H1 (cell line): ENCODE measurements at regions not wholly inside any gene's neighbourhood (a gene's known extent, or its start where the extent isn't known, plus 50 kb on each side); places are given as distances from the start of the nearest gene placed in this dataset.

ENCODE experiments used
- CTCF ChIA-PET: fragments of 300-600 bp; sonication (Branson Sonifier 250); formaldehyde crosslinking; loops from one replicate; lab custom pipeline; 2021; ENCODE audit not compliant: partially characterized antibody; lab: Charles Lee
- POLR2A ChIA-PET: fragments of 300-600 bp; sonication (Branson Sonifier 250); formaldehyde crosslinking; loops from one replicate; lab custom pipeline; 2021; ENCODE audit warnings: inconsistent platforms; ENCODE audit not compliant: partially characterized antibody; lab: Charles Lee
- DNase-seq, 2 experiments: peaks; one replicate each; pipeline versions ENCODE4 v3.0.0 to v3.0.0-alpha.2; 2010 to 2022; ENCODE audit warnings: low spot score in 2 of 2, low read depth in 1 of 2, mixed read lengths in 1 of 2
- FAIRE-seq: peaks from 2 replicates; lab custom pipeline; 2011; peaks lifted over from hg19 to GRCh38; lab: Jason Lieb, UNC
- H2AFZ ChIP-seq: 2 replicates; pipeline ENCODE4 v1.8.1; 2012; ENCODE audit warnings: low read length, inconsistent platforms
- H2AK5ac ChIP-seq: 2 replicates; pipeline ENCODE4 v1.6.1; 2013; ENCODE audit warnings: low read depth, low read length
- H2BK120ac ChIP-seq: replicated peaks from 2 replicates; pipeline ENCODE3; 2013; ENCODE audit warnings: low read depth, low read length, inconsistent platforms
- H2BK12ac ChIP-seq: 2 replicates; pipeline ENCODE4 v1.6.1; 2013; ENCODE audit warnings: low read depth, low read length
- H2BK15ac ChIP-seq: 2 replicates; pipeline ENCODE4 v1.6.1; 2013; ENCODE audit warnings: low read length
- H2BK20ac ChIP-seq: 2 replicates; pipeline ENCODE4 v1.6.1; 2013; ENCODE audit warnings: low read length
- H2BK5ac ChIP-seq: 2 replicates; pipeline ENCODE4 v1.6.1; 2013; ENCODE audit warnings: low read depth, low read length
- H3K14ac ChIP-seq: 2 replicates; pipeline ENCODE4 v1.6.1; 2013; ENCODE audit warnings: inconsistent platforms; ENCODE audit not compliant: insufficient read length
- H3K18ac ChIP-seq: 2 replicates; pipeline ENCODE4 v1.6.1; 2013; ENCODE audit warnings: low read length; ENCODE audit errors: extremely low read depth
- H3K23ac ChIP-seq: 2 replicates; pipeline ENCODE4 v1.6.1; 2013; ENCODE audit warnings: inconsistent platforms; ENCODE audit not compliant: insufficient read length
- H3K23me2 ChIP-seq: 2 replicates; pipeline ENCODE4 v1.6.1; 2013; ENCODE audit warnings: low read depth, low read length
- H3K27ac ChIP-seq: 2 replicates; pipeline ENCODE4 v1.6.1; 2011; ENCODE audit warnings: low read depth, low read length, inconsistent platforms
- H3K27me3 ChIP-seq, 4 experiments: replicated peaks in 1 of 4; 1 replicate in 1 of 4; 2 replicates in 3 of 4; pipeline versions ENCODE4 v1.6.1 to v1.8.1; 2011 to 2013; ENCODE audit warnings: low read length in 3 of 4, mild to moderate bottlenecking in 3 of 4, inconsistent platforms in 2 of 4, mixed read lengths in 2 of 4, moderate library complexity in 1 of 4; ENCODE audit not compliant: control insufficient read depth in 3 of 4, insufficient read depth in 3 of 4; ENCODE audit errors: extremely low read depth in 1 of 4
- H3K36me3 ChIP-seq, 4 experiments: 2 replicates each; pipeline versions ENCODE4 v1.6.1 to v1.8.1; 2011 to 2013; ENCODE audit warnings: mild to moderate bottlenecking in 4 of 4, low read length in 3 of 4, moderate library complexity in 2 of 4, control low read depth in 1 of 4, inconsistent platforms in 1 of 4; ENCODE audit not compliant: insufficient read depth in 4 of 4, control insufficient read depth in 2 of 4
- H3K4ac ChIP-seq: replicated peaks from 2 replicates; pipeline ENCODE3; 2013; ENCODE audit warnings: low read length, low read depth, mixed read lengths, inconsistent platforms; ENCODE audit not compliant: insufficient read length
- H3K4me1 ChIP-seq, 4 experiments: replicated peaks in 1 of 4; 1 replicate in 1 of 4; 2 replicates in 3 of 4; pipeline versions ENCODE4 v1.6.1 to v1.8.1; 2011 to 2013; ENCODE audit warnings: low read length in 3 of 4, inconsistent platforms in 2 of 4, mixed read lengths in 1 of 4; ENCODE audit not compliant: insufficient read depth in 4 of 4, control insufficient read depth in 3 of 4
- H3K4me2 ChIP-seq, 2 experiments: 2 replicates each; pipeline versions ENCODE4 v1.6.1 to v1.8.1; 2011 to 2013; ENCODE audit warnings: low read depth in 2 of 2, low read length in 2 of 2, control low read depth in 1 of 2, inconsistent platforms in 1 of 2, mild to moderate bottlenecking in 1 of 2; ENCODE audit not compliant: insufficient read depth in 1 of 2
- H3K4me3 ChIP-seq, 4 experiments: fragments of 200-600, 300-600 bp in 1 of 4; sonication (generic), shearing (Covaris generic), sonication (Bioruptor Twin) in 1 of 4; 2 replicates each; pipeline versions ENCODE4 v1.5.1 to v1.8.1; 2011 to 2016; ENCODE audit warnings: low read length in 4 of 4, low read depth in 3 of 4, control low read depth in 2 of 4, inconsistent platforms in 2 of 4, mild to moderate bottlenecking in 2 of 4, mixed read lengths in 1 of 4, moderate library complexity in 1 of 4; ENCODE audit not compliant: insufficient read depth in 2 of 4; ENCODE audit errors: extremely low read depth in 1 of 4
- H3K56ac ChIP-seq: replicated peaks from 2 replicates; pipeline ENCODE3; 2013; ENCODE audit warnings: low read depth, mild to moderate bottlenecking, mixed read lengths, low read length, inconsistent platforms; ENCODE audit not compliant: insufficient read length
- H3K79me1 ChIP-seq: 2 replicates; pipeline ENCODE4 v1.6.1; 2013; ENCODE audit warnings: low read depth, low read length, control low read depth
- H3K79me2 ChIP-seq, 2 experiments: 2 replicates each; pipeline versions ENCODE4 v1.6.1 to v1.8.1; 2012 to 2013; ENCODE audit warnings: low read length in 2 of 2, mild to moderate bottlenecking in 2 of 2, inconsistent platforms in 1 of 2; ENCODE audit not compliant: insufficient read depth in 2 of 2, control insufficient read depth in 1 of 2
- H3K9ac ChIP-seq, 4 experiments: replicated peaks in 1 of 4; 1 replicate in 1 of 4; 2 replicates in 3 of 4; pipeline versions ENCODE4 v1.6.1 to v1.8.1; 2011 to 2013; ENCODE audit warnings: low read depth in 3 of 4, low read length in 3 of 4, control low read depth in 2 of 4, mild to moderate bottlenecking in 2 of 4, moderate library complexity in 2 of 4, inconsistent platforms in 1 of 4; ENCODE audit errors: extremely low read depth in 1 of 4
- H3K9me3 ChIP-seq, 2 experiments: 2 replicates each; pipeline versions ENCODE4 v1.6.1 to v1.8.1; 2012 to 2013; ENCODE audit warnings: mild to moderate bottlenecking in 2 of 2, moderate library complexity in 2 of 2, control low read depth in 1 of 2, inconsistent platforms in 1 of 2, low read depth in 1 of 2, low read length in 1 of 2, mixed read lengths in 1 of 2; ENCODE audit not compliant: insufficient read depth in 2 of 2
- H4K20me1 ChIP-seq, 2 experiments: replicated peaks in 1 of 2; 2 replicates each; pipeline versions ENCODE3 to v1.8.1; 2011 to 2013; ENCODE audit warnings: inconsistent platforms in 2 of 2, low read length in 2 of 2, mild to moderate bottlenecking in 1 of 2; ENCODE audit not compliant: insufficient read depth in 2 of 2, control insufficient read depth in 1 of 2
- H4K5ac ChIP-seq: 2 replicates; pipeline ENCODE4 v1.6.1; 2013; ENCODE audit warnings: low read length, low read depth, mixed read lengths, inconsistent platforms; ENCODE audit not compliant: insufficient read length
- H4K8ac ChIP-seq: 2 replicates; pipeline ENCODE4 v1.8.0; 2013; ENCODE audit warnings: mild to moderate bottlenecking, moderate library complexity, low read length, inconsistent platforms; ENCODE audit not compliant: insufficient read depth; ENCODE audit errors: extremely low read depth
- H4K91ac ChIP-seq: replicated peaks from 2 replicates; pipeline ENCODE3; 2013; ENCODE audit warnings: low read length, mixed read lengths, inconsistent platforms; ENCODE audit not compliant: insufficient read length
- EZH2 ChIP-seq: fragments of 200-600 bp; sonication (generic); IDR thresholded peaks from 2 replicates; pipeline ENCODE4 v1.7.1; 2012; ENCODE audit warnings: low read depth, mild to moderate bottlenecking, moderate library complexity, low read length, inconsistent platforms; ENCODE audit not compliant: severe bottlenecking
- KDM1A ChIP-seq: fragments of 200-600, 300-600 bp; sonication (generic); IDR thresholded peaks from 2 replicates; pipeline ENCODE4 v1.7.1; 2016; ENCODE audit warnings: mild to moderate bottlenecking, low read length, borderline replicate concordance
- MAFK ChIP-seq: IDR thresholded peaks from 2 replicates; pipeline ENCODE4 v1.6.1; 2012; ENCODE audit warnings: low read depth, mild to moderate bottlenecking, improper control_type of control experiment, low read length
- POLR2AphosphoS5 ChIP-seq: IDR thresholded peaks from 2 replicates; pipeline ENCODE4 v1.6.1; 2011; ENCODE audit warnings: low read depth, low read length
- RAD21 ChIP-seq, 2 experiments: IDR thresholded peaks in 1 of 2; conservative IDR thresholded peaks in 1 of 2; 2 replicates each; pipeline ENCODE4 v1.6.1; 2011; ENCODE audit warnings: low read depth in 2 of 2, low read length in 2 of 2, improper control_type of control experiment in 1 of 2, inconsistent platforms in 1 of 2, mild to moderate bottlenecking in 1 of 2, moderate library complexity in 1 of 2
- RBBP5 ChIP-seq: IDR thresholded peaks from 2 replicates; pipeline ENCODE4 v1.7.1; 2012; ENCODE audit warnings: low read depth, mild to moderate bottlenecking, inconsistent platforms, low read length, moderate library complexity, borderline replicate concordance
- SIRT6 ChIP-seq: IDR thresholded peaks from one replicate; pipeline ENCODE4 v1.7.1; 2012; ENCODE audit warnings: low read length, inconsistent platforms
- SRF ChIP-seq: IDR thresholded peaks from 2 replicates; pipeline ENCODE4 v1.6.1; 2011; ENCODE audit warnings: mild to moderate bottlenecking, low read depth, low read length, moderate library complexity
- WGBS, 2 experiments: shearing (Covaris generic) in 1 of 2; methylation state at CpG; one replicate each; pipeline versions ENCODE4 v1.1.6 to v1.1.7; 2013 to 2015; ENCODE audit warnings: low lambda C conversion rate in 2 of 2, mixed read lengths in 2 of 2, inconsistent platforms in 1 of 2, low coverage in 1 of 2, missing lambda C conversion rate in 1 of 2; ENCODE audit not compliant: insufficient replicate concordance in 2 of 2, insufficient coverage in 1 of 2, insufficient read length in 1 of 2; ENCODE audit errors: extremely low coverage in 1 of 2, missing lambda C conversion rate in 1 of 2; 5-methylcytosine and 5-hydroxymethylcytosine counted together

- no peak overlapping the region for H3K18ac ChIP-seq
- no peak overlapping the region for H3K4me3 ChIP-seq
- no peak overlapping the region for H2BK15ac ChIP-seq
- no peaks in the 10 kb centered on the region for H3K27me3 ChIP-seq
- H3K9ac ChIP-seq = no peak overlapping the region
- 98% methylated on average over 7 of the region's 7 CpGs; no CpG with 5 or more reads in 1 of the 2 experiments for WGBS, 2 experiments
- no peak overlapping the region for H3K56ac ChIP-seq
- no peak overlapping the region for H3K4me2 ChIP-seq
- no peaks in the 10 kb centered on the region for H3K36me3 ChIP-seq
- no peaks in the 10 kb centered on the region for H3K79me1 ChIP-seq
- H3K79me2 ChIP-seq = no peaks in the 10 kb centered on the region
- H2AFZ ChIP-seq = no peak overlapping the region
- no peak for TF ChIP-seq SIRT6
- TF ChIP-seq RAD21 (IDR thresholded peaks at IDR 0.05 in 1 of 2, conservative IDR thresholded peaks at IDR 0.05 in 1 of 2; ENCODE audit: low read depth in 2 of 2, low read length in 2 of 2) = no peak
- TF ChIP-seq KDM1A = no peak
- no peak for TF ChIP-seq EZH2
- TF ChIP-seq SRF = no peak
- TF ChIP-seq MAFK = no peak
- TF ChIP-seq RBBP5 = no peak
- TF ChIP-seq POLR2AphosphoS5 = no peak
- no peaks in the 10 kb centered on the region for H4K20me1 ChIP-seq
- no peak overlapping the region for H3K23ac ChIP-seq
- no peak overlapping the region for H4K91ac ChIP-seq
- ChIA-PET CTCF (no interaction called here), POLR2A (no interaction called here)
- H3K4ac ChIP-seq = no peak overlapping the region
- no peak overlapping the region for H4K5ac ChIP-seq
- no peak for FAIRE-seq
- no peak overlapping the region for H2BK12ac ChIP-seq
- H4K8ac ChIP-seq = no peak overlapping the region
- no peaks in the 10 kb centered on the region for H3K4me1 ChIP-seq
- no peak overlapping the region for H2BK5ac ChIP-seq
- H3K27ac ChIP-seq = no peak overlapping the region
- H3K14ac ChIP-seq = no peak overlapping the region
- H2BK20ac ChIP-seq = no peak overlapping the region
- no peaks in the 10 kb centered on the region; a peak in 1 of 4 replicates for H3K9me3 ChIP-seq
- no peak overlapping the region for H2AK5ac ChIP-seq
- no peaks in the 10 kb centered on the region; the same call in 1 of the 2 replicates for H3K23me2 ChIP-seq
- H2BK120ac ChIP-seq = no peak overlapping the region
- no peak for DNase-seq
Observed at GRCh38 chr1:87884581-87884980, 555.9 kb downstream of the LMO4 start.
